Activated CD4-positive, alpha-beta T cell treated with anti-CD3 and anti-CD28 coated beads, Interleukin-2, amount 50 U/mL, for 1 hour (primary cell): ENCODE measurements at regions not wholly inside any gene's neighbourhood (a gene's known extent, or its start where the extent isn't known, plus 50 kb on each side); places are given as distances from the start of the nearest gene placed in this dataset.
"Not testable (repeated sequence)": the region's sequence is repeated elsewhere in the genome, so short reads cannot be mapped to it uniquely, and the experiment has no call there.

Experiments
- DNase-seq: peaks from one replicate; pipeline ENCODE4 v3.0.0-alpha.2; 2020

- DNase-seq: no peak
Observed at GRCh38 chr19:30804751-30805150, 432.6 kb downstream of the ZNF536 start.

GRCh38 chr19:30804333-30804732, 432.1 kb downstream of the ZNF536 start:
- DNase-seq: not testable (repeated sequence)

GRCh38 chr19:30802424-30803013, 430.3 kb downstream of the ZNF536 start:
- DNase-seq: no peak

GRCh38 chr19:30799865-30800755, 427.9 kb downstream of the ZNF536 start:
- DNase-seq: peak; percentile 12

GRCh38 chr19:30795727-30796126, 423.5 kb downstream of the ZNF536 start:
- DNase-seq: no peak

- no peak for DNase-seq
Observed at GRCh38 chr19:30792561-30793505, 420.6 kb downstream of the ZNF536 start.

GRCh38 chr19:30791088-30791487, 418.9 kb downstream of the ZNF536 start:
- DNase-seq: no peak

GRCh38 chr19:30790056-30790680, 418.0 kb downstream of the ZNF536 start:
- no peak for DNase-seq

- no peak for DNase-seq
Observed at GRCh38 chr19:30788105-30788765, 416.1 kb downstream of the ZNF536 start.

- DNase-seq: no peak
Observed at GRCh38 chr19:30785458-30786137, 413.4 kb downstream of the ZNF536 start.

GRCh38 chr19:30784850-30785457, 412.8 kb downstream of the ZNF536 start:
- DNase-seq: peak; percentile 55

- no peak for DNase-seq
Observed at GRCh38 chr19:30783936-30784335, 411.8 kb downstream of the ZNF536 start.

GRCh38 chr19:30783212-30783611, 411.0 kb downstream of the ZNF536 start:
- no peak for DNase-seq

- DNase-seq: no peak
Observed at GRCh38 chr19:30781519-30781918, 409.3 kb downstream of the ZNF536 start.

- DNase-seq: no peak
Observed at GRCh38 chr19:30781047-30781446, 408.9 kb downstream of the ZNF536 start.

- DNase-seq: no peak
Observed at GRCh38 chr19:30780456-30780855, 408.3 kb downstream of the ZNF536 start.

- DNase-seq: no peak
Observed at GRCh38 chr19:30780032-30780431, 407.8 kb downstream of the ZNF536 start.

GRCh38 chr19:30778961-30779715, 407.0 kb downstream of the ZNF536 start:
- DNase-seq: no peak

- no peak for DNase-seq
Observed at GRCh38 chr19:30778061-30778460, 405.9 kb downstream of the ZNF536 start.

GRCh38 chr19:30775956-30776355, 403.8 kb downstream of the ZNF536 start:
- DNase-seq: no peak
